ENCODE measurements at regions not wholly inside any gene's neighbourhood (a gene's known extent, or its start where the extent isn't known, plus 50 kb on each side); places are given as distances from the start of the nearest gene placed in this dataset.
"Not testable (repeated sequence)": the region's sequence is repeated elsewhere in the genome, so short reads cannot be mapped to it uniquely, and the experiment has no call there.

DNA sequence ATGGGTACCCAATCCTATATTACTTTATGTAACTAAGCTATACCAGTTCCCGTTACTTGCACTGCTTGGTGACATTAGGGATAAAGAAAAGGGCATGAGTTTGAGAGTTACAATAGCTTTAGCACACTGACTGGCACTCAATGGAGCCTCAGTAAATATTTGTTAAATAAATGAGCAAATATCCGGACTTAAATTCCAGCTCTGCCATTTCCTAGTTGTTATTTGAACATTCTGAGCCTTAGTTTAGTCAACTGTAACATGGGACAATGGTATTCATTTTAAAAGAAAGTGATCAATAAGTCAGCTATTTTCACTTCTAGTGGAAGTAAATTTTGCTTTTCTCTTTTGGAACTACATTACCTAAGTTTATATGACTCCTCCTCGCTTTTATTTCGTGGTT lies 198.7 kb downstream of the ZC3H11B start:
- H3K27ac Mint-ChIP-seq (ENCODE audit: unreplicated experiment), result no peak overlapping the region
- H3K9me3 Mint-ChIP-seq (ENCODE audit: low read depth), result no peaks in the 10 kb centered on the region
- TF ChIP-seq, protein P1, sequence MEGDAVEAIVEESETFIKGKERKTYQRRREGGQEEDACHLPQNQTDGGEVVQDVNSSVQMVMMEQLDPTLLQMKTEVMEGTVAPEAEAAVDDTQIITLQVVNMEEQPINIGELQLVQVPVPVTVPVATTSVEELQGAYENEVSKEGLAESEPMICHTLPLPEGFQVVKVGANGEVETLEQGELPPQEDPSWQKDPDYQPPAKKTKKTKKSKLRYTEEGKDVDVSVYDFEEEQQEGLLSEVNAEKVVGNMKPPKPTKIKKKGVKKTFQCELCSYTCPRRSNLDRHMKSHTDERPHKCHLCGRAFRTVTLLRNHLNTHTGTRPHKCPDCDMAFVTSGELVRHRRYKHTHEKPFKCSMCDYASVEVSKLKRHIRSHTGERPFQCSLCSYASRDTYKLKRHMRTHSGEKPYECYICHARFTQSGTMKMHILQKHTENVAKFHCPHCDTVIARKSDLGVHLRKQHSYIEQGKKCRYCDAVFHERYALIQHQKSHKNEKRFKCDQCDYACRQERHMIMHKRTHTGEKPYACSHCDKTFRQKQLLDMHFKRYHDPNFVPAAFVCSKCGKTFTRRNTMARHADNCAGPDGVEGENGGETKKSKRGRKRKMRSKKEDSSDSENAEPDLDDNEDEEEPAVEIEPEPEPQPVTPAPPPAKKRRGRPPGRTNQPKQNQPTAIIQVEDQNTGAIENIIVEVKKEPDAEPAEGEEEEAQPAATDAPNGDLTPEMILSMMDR (IDR thresholded peaks at IDR 0.05), result no peak
- no peaks in the 10 kb centered on the region for H3K36me3 Mint-ChIP-seq (ENCODE audit: low read depth)
- no peaks in the 10 kb centered on the region for H3K27me3 Mint-ChIP-seq (ENCODE audit: low read depth)
- no peak overlapping the region for H3K4me3 Mint-ChIP-seq (ENCODE audit: unreplicated experiment)
- no peak for DNase-seq (ENCODE audit: low spot score)
- H3K4me1 Mint-ChIP-seq (ENCODE audit: low read depth), result peaks cover 6% of the 10 kb centered on the region

DNA sequence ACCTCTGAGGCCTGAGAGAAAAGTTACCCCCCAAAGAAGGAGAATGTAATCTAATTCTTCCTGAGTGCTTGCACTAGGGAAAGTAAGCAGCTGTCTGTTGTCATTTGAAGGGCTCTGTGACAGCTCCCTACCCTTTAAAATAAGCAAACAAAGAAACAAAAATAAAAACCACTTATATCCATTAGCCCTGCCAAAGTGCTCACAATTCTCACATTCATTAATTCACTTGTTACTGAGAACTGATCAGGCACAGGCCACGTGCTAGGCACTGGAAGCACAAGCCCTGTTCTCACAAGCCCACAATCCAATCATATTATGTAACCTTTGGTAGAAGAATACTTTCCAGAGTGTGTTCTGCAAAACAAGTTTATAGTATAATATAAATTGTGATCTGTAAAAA lies 199.4 kb downstream of the ZC3H11B start:
- no peaks in the 10 kb centered on the region for H3K27me3 Mint-ChIP-seq (ENCODE audit: low read depth)
- no peak overlapping the region for H3K4me3 Mint-ChIP-seq (ENCODE audit: unreplicated experiment)
- H3K9me3 Mint-ChIP-seq (ENCODE audit: low read depth), result no peaks in the 10 kb centered on the region
- peaks cover 6% of the 10 kb centered on the region for H3K4me1 Mint-ChIP-seq (ENCODE audit: low read depth)
- TF ChIP-seq, protein P1 (IDR thresholded peaks at IDR 0.05), result no peak
- no peak overlapping the region for H3K27ac Mint-ChIP-seq (ENCODE audit: unreplicated experiment)
- DNase-seq (ENCODE audit: low spot score), result no peak
- no peaks in the 10 kb centered on the region for H3K36me3 Mint-ChIP-seq (ENCODE audit: low read depth)

DNA sequence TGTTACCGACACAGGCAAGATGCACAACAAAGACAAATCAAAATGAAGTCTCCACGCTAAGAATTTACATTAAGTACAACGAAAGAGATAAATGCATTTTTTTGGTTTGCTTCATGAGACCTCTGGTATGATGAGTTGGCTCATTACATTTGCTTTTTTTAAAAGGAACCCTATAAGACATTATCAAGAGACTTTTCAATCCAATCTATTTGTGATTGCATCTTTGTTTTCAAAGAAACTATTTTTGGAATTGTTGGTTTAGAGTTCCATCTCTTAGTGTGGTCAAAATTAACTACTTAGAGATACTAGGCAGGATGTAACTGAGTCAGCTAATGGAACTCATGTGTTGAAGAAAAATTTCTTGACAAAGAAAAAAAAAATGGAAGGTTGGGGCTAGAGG lies 200.1 kb downstream of the ZC3H11B start:
- Mint-ChIP-seq H3K4me3 (ENCODE audit: unreplicated experiment) (no peak overlapping the region), H3K9me3 (ENCODE audit: low read depth) (no peaks in the 10 kb centered on the region), H3K27me3 (ENCODE audit: low read depth) (no peaks in the 10 kb centered on the region), H3K4me1 (ENCODE audit: low read depth) (peaks cover 6% of the 10 kb centered on the region), H3K36me3 (ENCODE audit: low read depth) (no peaks in the 10 kb centered on the region), H3K27ac (ENCODE audit: unreplicated experiment) (no peak overlapping the region)
- no peak for DNase-seq (ENCODE audit: low spot score)
- TF ChIP-seq, protein P1 (IDR thresholded peaks at IDR 0.05), result no peak

DNA sequence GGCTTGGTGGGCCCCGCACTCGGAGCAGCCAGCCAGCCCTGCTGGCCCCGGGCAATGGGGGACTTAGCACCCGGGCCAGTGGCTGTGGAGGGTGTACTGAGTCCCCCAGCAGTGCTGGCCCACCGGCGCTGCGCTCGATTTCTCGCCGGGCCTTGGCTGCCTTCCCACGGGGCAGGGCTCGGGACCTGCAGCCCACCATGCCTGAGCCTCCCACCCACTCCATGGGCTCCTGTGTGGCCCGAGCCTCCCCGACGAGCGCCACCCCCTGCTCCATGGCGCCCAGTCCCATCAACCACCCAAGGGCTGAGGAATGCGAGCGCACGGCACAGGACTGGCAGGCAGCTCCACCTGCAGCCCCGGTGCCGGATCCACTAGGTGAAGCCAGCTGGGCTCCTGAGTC lies 202.2 kb downstream of the ZC3H11B start:
- H3K36me3 Mint-ChIP-seq (ENCODE audit: low read depth); H3K9me3 Mint-ChIP-seq (ENCODE audit: low read depth); DNase-seq (ENCODE audit: low spot score); H3K4me1 Mint-ChIP-seq (ENCODE audit: low read depth); H3K4me3 Mint-ChIP-seq (ENCODE audit: unreplicated experiment); H3K27ac Mint-ChIP-seq (ENCODE audit: unreplicated experiment); H3K27me3 Mint-ChIP-seq (ENCODE audit: low read depth): not testable (repeated sequence)

DNA sequence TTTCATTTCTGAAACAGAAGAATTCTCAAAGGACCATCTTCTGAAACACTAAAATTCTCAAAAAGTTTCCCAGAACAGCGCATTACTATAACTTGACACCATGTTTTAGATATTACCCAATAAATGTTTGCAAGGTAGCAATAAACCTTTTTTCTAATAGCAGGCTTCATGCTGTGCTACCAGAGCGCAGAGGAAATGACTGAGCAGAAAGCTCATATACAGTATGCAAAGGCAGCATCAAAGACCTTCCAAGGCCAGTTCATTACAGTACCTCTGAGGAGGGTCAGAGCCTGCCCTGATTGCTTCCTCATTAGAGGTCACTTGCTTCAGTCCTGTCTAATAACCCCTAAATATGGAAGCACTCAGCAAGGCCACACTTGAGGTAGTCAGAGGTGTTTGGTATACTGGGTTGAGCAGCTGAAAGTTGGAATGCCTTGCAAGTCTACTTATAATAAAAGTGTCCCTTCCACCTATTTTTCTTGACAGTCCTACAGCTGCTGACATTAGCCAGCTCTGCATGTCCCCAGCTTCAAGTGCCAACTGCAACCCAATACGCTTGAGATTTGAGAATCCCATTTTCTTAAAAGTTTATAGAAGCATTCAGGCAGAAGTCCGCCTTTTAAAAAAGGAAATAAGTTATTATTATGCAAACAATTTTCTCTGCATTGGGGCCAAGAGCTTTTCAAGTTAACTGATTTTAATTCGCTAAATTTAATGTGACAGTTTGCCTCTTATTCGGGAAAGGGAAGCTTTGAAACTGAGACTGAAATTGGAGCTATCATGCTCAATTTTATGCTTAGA lies 207.2 kb downstream of the ZC3H11B start:
- Mint-ChIP-seq H3K27ac (ENCODE audit: unreplicated experiment) (no peak overlapping the region), H3K9me3 (ENCODE audit: low read depth) (no peaks in the 10 kb centered on the region), H3K4me1 (ENCODE audit: low read depth) (peaks cover 8% of the 10 kb centered on the region), H3K36me3 (ENCODE audit: low read depth) (no peaks in the 10 kb centered on the region), H3K4me3 (ENCODE audit: unreplicated experiment) (no peak overlapping the region), H3K27me3 (ENCODE audit: low read depth) (no peaks in the 10 kb centered on the region)
- TF ChIP-seq, protein P1 (IDR thresholded peaks at IDR 0.05), result no peak
- DNase-seq (ENCODE audit: low spot score), result no peak

DNA sequence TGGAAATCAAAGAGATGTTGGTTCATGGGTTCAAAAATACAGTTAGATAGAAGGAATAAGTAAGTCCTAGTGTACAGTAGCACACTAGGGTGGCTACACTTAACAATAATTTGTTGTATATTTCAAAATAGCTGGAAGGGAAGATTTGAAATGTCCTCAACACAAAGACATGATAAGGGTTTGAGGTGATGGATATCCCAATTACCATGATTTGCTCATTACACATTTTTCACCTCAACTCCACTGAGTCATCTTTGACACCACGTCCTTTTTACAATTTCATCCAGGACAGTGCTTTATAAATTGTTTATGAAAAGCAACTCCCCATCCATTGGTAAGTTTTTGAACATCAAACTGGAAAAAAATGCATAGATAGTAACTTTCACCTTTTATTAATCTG lies 208.3 kb downstream of the ZC3H11B start:
- no peaks in the 10 kb centered on the region for H3K27me3 Mint-ChIP-seq (ENCODE audit: low read depth)
- TF ChIP-seq, protein P1 (IDR thresholded peaks at IDR 0.05), result no peak
- no peak overlapping the region for H3K27ac Mint-ChIP-seq (ENCODE audit: unreplicated experiment)
- DNase-seq (ENCODE audit: low spot score), result no peak
- H3K4me1 Mint-ChIP-seq (ENCODE audit: low read depth), result peaks cover 8% of the 10 kb centered on the region
- no peaks in the 10 kb centered on the region for H3K9me3 Mint-ChIP-seq (ENCODE audit: low read depth)
- no peaks in the 10 kb centered on the region for H3K36me3 Mint-ChIP-seq (ENCODE audit: low read depth)
- no peak overlapping the region for H3K4me3 Mint-ChIP-seq (ENCODE audit: unreplicated experiment)
